HEK293 (cell line): ENCODE measurements at regions not wholly inside any gene's neighbourhood (a gene's known extent, or its start where the extent isn't known, plus 50 kb on each side); places are given as distances from the start of the nearest gene placed in this dataset.

Experiments used
- CTCF ChIA-PET: fragments of 350-600 bp; formaldehyde crosslinking; extraction: SDS; loops from one replicate; lab custom pipeline; 2021; ENCODE audit warnings: antibody characterized with exemption; lab: Yijun Ruan, JAX
- POLR2A ChIA-PET: fragments of 300-600 bp; formaldehyde crosslinking; extraction: SDS; loops from one replicate; lab custom pipeline; 2020; ENCODE audit warnings: antibody characterized with exemption, inconsistent platforms; lab: Yijun Ruan, JAX
- H3K27ac ChIP-seq: fragments of 200-500 bp; sonication (Bioruptor generic); 2 replicates; pipeline ENCODE4 v1.5.1; 2014; ENCODE audit warnings: low read depth, low read length, control low read depth, inconsistent platforms; ENCODE audit errors: extremely low read depth
- H3K36me3 ChIP-seq, 2 experiments: fragments of 200-500 bp in 1 of 2; sonication (Bioruptor generic) in 1 of 2; 1 replicate in 1 of 2; 2 replicates in 1 of 2; pipeline ENCODE4 v1.5.1; 2014 to 2017; ENCODE audit warnings: inconsistent platforms in 2 of 2, low read length in 2 of 2; ENCODE audit not compliant: control insufficient read depth in 2 of 2, insufficient read depth in 1 of 2
- H3K4me1 ChIP-seq: fragments of 200-500 bp; sonication (Bioruptor generic); 2 replicates; pipeline ENCODE4 v1.5.1; 2014; ENCODE audit warnings: mild to moderate bottlenecking, low read length, inconsistent platforms; ENCODE audit not compliant: control insufficient read depth, insufficient read depth
- H3K4me3 ChIP-seq: 2 replicates; pipeline ENCODE4 v1.5.1; 2011; ENCODE audit warnings: low read depth, mild to moderate bottlenecking, control low read depth, low read length, moderate library complexity
- H3K9me3 ChIP-seq: fragments of 200-500 bp; sonication (Bioruptor generic); 2 replicates; pipeline ENCODE4 v1.5.1; 2014; ENCODE audit warnings: low read depth, low read length, inconsistent platforms; ENCODE audit not compliant: control insufficient read depth, insufficient read depth
- BCL11A ChIP-seq: fragments of 450-650 bp; formaldehyde crosslinking; IDR thresholded peaks from 2 replicates; pipeline ENCODE4 v1.5.1; 2016; ENCODE audit warnings: low read depth, missing biosample characterization, missing genetic modification characterization
- INSM2 ChIP-seq: fragments of 450-650 bp; formaldehyde crosslinking; IDR thresholded peaks from 2 replicates; pipeline ENCODE4 v1.5.1; 2016; ENCODE audit warnings: missing biosample characterization, missing genetic modification characterization
- KLF10 ChIP-seq: fragments of 450-650 bp; IDR thresholded peaks from 2 replicates; pipeline ENCODE4 v1.5.1; 2018; ENCODE audit warnings: missing biosample characterization, mild to moderate bottlenecking, missing genetic modification characterization
- KLF9 ChIP-seq: fragments of 450-650 bp; formaldehyde crosslinking; IDR thresholded peaks from 2 replicates; pipeline ENCODE4 v1.5.1; 2016; ENCODE audit warnings: missing biosample characterization, missing genetic modification characterization, low read depth
- MYNN ChIP-seq: fragments of 450-650 bp; formaldehyde crosslinking; IDR thresholded peaks from 2 replicates; pipeline ENCODE4 v1.5.1; 2016; ENCODE audit warnings: missing biosample characterization, missing genetic modification characterization, borderline replicate concordance
- PRDM1 ChIP-seq: fragments of 450-650 bp; formaldehyde crosslinking; IDR thresholded peaks from 2 replicates; pipeline ENCODE4; 2016; ENCODE audit warnings: missing biosample characterization, missing genetic modification characterization
- REPIN1 ChIP-seq: fragments of 450-650 bp; formaldehyde crosslinking; IDR thresholded peaks from 2 replicates; pipeline ENCODE4 v1.5.1; 2017; ENCODE audit warnings: missing biosample characterization, missing genetic modification characterization, low read depth
- SCRT1 ChIP-seq: fragments of 450-650 bp; formaldehyde crosslinking; IDR thresholded peaks from 2 replicates; pipeline ENCODE4 v1.5.1; 2016; ENCODE audit warnings: missing biosample characterization, missing genetic modification characterization, borderline replicate concordance
- ZFP41 ChIP-seq: fragments of 450-650 bp; formaldehyde crosslinking; IDR thresholded peaks from 2 replicates; pipeline ENCODE4 v1.5.1; 2016; ENCODE audit warnings: missing biosample characterization, missing genetic modification characterization, borderline replicate concordance
- ZIC2 ChIP-seq: fragments of 450-650 bp; formaldehyde crosslinking; IDR thresholded peaks from 2 replicates; pipeline ENCODE4 v1.5.1; 2016; ENCODE audit warnings: missing biosample characterization, missing genetic modification characterization
- ZNF148 ChIP-seq: fragments of 450-650 bp; formaldehyde crosslinking; IDR thresholded peaks from 2 replicates; pipeline ENCODE4 v1.5.0; 2017; ENCODE audit warnings: missing biosample characterization, missing genetic modification characterization, borderline replicate concordance
- ZNF2 ChIP-seq: fragments of 450-650 bp; formaldehyde crosslinking; IDR thresholded peaks from 2 replicates; pipeline ENCODE4 v1.5.1; 2016; ENCODE audit warnings: missing biosample characterization, missing genetic modification characterization
- ZNF350 ChIP-seq: fragments of 450-650 bp; formaldehyde crosslinking; IDR thresholded peaks from 2 replicates; pipeline ENCODE4 v1.5.0; 2017; ENCODE audit warnings: missing biosample characterization, mild to moderate bottlenecking, missing genetic modification characterization
- ZNF354C ChIP-seq: fragments of 450-650 bp; formaldehyde crosslinking; IDR thresholded peaks from 2 replicates; pipeline ENCODE4 v1.5.1; 2016; ENCODE audit warnings: missing biosample characterization, missing genetic modification characterization, low read depth, borderline replicate concordance
- ZNF404 ChIP-seq: fragments of 450-650 bp; formaldehyde crosslinking; IDR thresholded peaks from 2 replicates; pipeline ENCODE4 v1.5.1; 2017; ENCODE audit warnings: missing biosample characterization, missing genetic modification characterization
- ZNF549 ChIP-seq: fragments of 450-650 bp; IDR thresholded peaks from 2 replicates; pipeline ENCODE4 v1.5.1; 2018; ENCODE audit warnings: missing biosample characterization, missing genetic modification characterization, mild to moderate bottlenecking, inconsistent platforms, moderate library complexity
- ZNF558 ChIP-seq: fragments of 450-650 bp; formaldehyde crosslinking; IDR thresholded peaks from 2 replicates; pipeline ENCODE4 v1.5.1; 2016; ENCODE audit warnings: missing biosample characterization, missing genetic modification characterization
- ZNF692 ChIP-seq: fragments of 450-650 bp; formaldehyde crosslinking; IDR thresholded peaks from 2 replicates; pipeline ENCODE4 v1.5.1; 2016; ENCODE audit warnings: missing biosample characterization, missing genetic modification characterization
- ZNF701 ChIP-seq: fragments of 450-650 bp; formaldehyde crosslinking; IDR thresholded peaks from 2 replicates; pipeline ENCODE4 v1.5.1; 2016; ENCODE audit warnings: missing biosample characterization, missing genetic modification characterization
- ZNF76 ChIP-seq: fragments of 450-650 bp; formaldehyde crosslinking; IDR thresholded peaks from 2 replicates; pipeline ENCODE4; 2016; ENCODE audit warnings: low read depth, missing biosample characterization, missing genetic modification characterization, borderline replicate concordance
- ZNF785 ChIP-seq: fragments of 450-650 bp; formaldehyde crosslinking; IDR thresholded peaks from 2 replicates; pipeline ENCODE4 v1.5.1; 2016; ENCODE audit warnings: missing biosample characterization, missing genetic modification characterization
- ZNF837 ChIP-seq: fragments of 450-650 bp; formaldehyde crosslinking; IDR thresholded peaks from 2 replicates; pipeline ENCODE4 v1.5.1; 2016; ENCODE audit warnings: missing biosample characterization, missing genetic modification characterization
- ZSCAN16 ChIP-seq: fragments of 450-650 bp; formaldehyde crosslinking; IDR thresholded peaks from 2 replicates; pipeline ENCODE4 v1.5.1; 2016; ENCODE audit warnings: missing biosample characterization, missing genetic modification characterization
- ZSCAN30 ChIP-seq: fragments of 450-650 bp; IDR thresholded peaks from 2 replicates; pipeline ENCODE4 v1.5.1; 2018; ENCODE audit warnings: missing biosample characterization, mild to moderate bottlenecking, missing genetic modification characterization, moderate library complexity
- TF ChIP-seq, protein P1 (sequence below): fragments of 450-650 bp; formaldehyde crosslinking; IDR thresholded peaks from 2 replicates; pipeline ENCODE4 v1.5.1; 2016; ENCODE audit warnings: missing biosample characterization, missing genetic modification characterization
- TF ChIP-seq, protein P2 (sequence below): fragments of 450-650 bp; formaldehyde crosslinking; IDR thresholded peaks from 2 replicates; pipeline ENCODE4 v1.5.1; 2016; ENCODE audit warnings: missing biosample characterization, missing genetic modification characterization
- TF ChIP-seq, protein P3 (sequence below): fragments of 450-650 bp; formaldehyde crosslinking; IDR thresholded peaks from 2 replicates; pipeline ENCODE4 v1.5.1; 2016; ENCODE audit warnings: missing biosample characterization, missing genetic modification characterization

DNA sequence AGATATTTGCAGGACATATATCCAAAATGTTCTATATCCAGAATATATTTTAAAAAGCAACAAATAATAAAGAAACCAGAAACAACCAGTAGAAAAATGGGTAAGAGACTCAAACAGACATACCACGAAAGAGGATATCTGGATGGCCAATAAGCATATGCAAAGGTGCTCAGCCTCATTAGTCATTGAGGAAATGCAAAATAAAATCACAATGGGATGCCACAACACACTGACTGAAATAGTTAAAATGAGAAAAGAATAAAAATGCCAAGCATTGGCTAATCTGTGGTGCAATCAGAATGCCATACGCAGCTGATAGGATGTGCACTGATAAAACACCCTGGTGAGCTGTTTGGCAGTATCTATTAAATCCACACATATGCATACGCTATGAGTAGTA lies 265.8 kb upstream of the ANKH start:
- TF ChIP-seq, protein P1, sequence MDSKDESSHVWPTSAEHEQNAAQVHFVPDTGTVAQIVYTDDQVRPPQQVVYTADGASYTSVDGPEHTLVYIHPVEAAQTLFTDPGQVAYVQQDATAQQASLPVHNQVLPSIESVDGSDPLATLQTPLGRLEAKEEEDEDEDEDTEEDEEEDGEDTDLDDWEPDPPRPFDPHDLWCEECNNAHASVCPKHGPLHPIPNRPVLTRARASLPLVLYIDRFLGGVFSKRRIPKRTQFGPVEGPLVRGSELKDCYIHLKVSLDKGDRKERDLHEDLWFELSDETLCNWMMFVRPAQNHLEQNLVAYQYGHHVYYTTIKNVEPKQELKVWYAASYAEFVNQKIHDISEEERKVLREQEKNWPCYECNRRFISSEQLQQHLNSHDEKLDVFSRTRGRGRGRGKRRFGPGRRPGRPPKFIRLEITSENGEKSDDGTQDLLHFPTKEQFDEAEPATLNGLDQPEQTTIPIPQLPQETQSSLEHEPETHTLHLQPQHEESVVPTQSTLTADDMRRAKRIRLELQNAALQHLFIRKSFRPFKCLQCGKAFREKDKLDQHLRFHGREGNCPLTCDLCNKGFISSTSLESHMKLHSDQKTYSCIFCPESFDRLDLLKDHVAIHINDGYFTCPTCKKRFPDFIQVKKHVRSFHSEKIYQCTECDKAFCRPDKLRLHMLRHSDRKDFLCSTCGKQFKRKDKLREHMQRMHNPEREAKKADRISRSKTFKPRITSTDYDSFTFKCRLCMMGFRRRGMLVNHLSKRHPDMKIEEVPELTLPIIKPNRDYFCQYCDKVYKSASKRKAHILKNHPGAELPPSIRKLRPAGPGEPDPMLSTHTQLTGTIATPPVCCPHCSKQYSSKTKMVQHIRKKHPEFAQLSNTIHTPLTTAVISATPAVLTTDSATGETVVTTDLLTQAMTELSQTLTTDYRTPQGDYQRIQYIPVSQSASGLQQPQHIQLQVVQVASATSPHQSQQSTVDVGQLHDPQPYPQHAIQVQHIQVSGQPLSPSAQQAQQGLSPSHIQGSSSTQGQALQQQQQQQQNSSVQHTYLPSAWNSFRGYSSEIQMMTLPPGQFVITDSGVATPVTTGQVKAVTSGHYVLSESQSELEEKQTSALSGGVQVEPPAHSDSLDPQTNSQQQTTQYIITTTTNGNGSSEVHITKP (tag by site-specific recombination): no peak
- TF ChIP-seq ZNF76: no peak
- no peak for TF ChIP-seq ZNF785 (tag by site-specific recombination)
- no peak for TF ChIP-seq ZNF354C (tag by site-specific recombination)
- TF ChIP-seq ZNF837 (tag by site-specific recombination): no peak
- no peak for TF ChIP-seq KLF9 (tag by site-specific recombination)
- no peak for TF ChIP-seq BCL11A (tag by site-specific recombination)
- TF ChIP-seq KLF10 (tag by site-specific recombination): no peak
- no peak for TF ChIP-seq SCRT1 (tag by site-specific recombination)
- TF ChIP-seq REPIN1 (tag by site-specific recombination): no peak
- no peak for TF ChIP-seq ZNF701 (tag by site-specific recombination)
- TF ChIP-seq ZNF558 (tag by site-specific recombination): no peak
- TF ChIP-seq ZSCAN16 (tag by site-specific recombination): no peak
- TF ChIP-seq ZFP41: no peak
- TF ChIP-seq ZNF148 (tag by site-specific recombination): no peak
- no peak for TF ChIP-seq ZNF692
- TF ChIP-seq, protein P2, sequence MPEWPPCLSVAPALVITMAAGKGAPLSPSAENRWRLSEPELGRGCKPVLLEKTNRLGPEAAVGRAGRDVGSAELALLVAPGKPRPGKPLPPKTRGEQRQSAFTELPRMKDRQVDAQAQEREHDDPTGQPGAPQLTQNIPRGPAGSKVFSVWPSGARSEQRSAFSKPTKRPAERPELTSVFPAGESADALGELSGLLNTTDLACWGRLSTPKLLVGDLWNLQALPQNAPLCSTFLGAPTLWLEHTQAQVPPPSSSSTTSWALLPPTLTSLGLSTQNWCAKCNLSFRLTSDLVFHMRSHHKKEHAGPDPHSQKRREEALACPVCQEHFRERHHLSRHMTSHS (tag by site-specific recombination): no peak
- no peak for TF ChIP-seq MYNN (tag by site-specific recombination)
- ChIA-PET POLR2A (no interaction called here), CTCF (no interaction called here)
- no peaks in the 10 kb centered on the region for H3K4me1 ChIP-seq
- H3K36me3 ChIP-seq: no peaks in the 10 kb centered on the region
- no peak overlapping the region for H3K4me3 ChIP-seq
- no peaks in the 10 kb centered on the region for H3K9me3 ChIP-seq
- no peak overlapping the region for H3K27ac ChIP-seq

- H3K4me3 ChIP-seq: no peak overlapping the region
- no peaks in the 10 kb centered on the region for H3K36me3 ChIP-seq
- POLR2A ChIA-PET: no interaction called here
- no peaks in the 10 kb centered on the region for H3K9me3 ChIP-seq
- CTCF ChIA-PET: interaction anchor here (0.7 to 1.8 kb wide), 2 partner anchors 30 to 291 kb away, joined by 3 to 8 read pairs; no protein-coding TSS in a partner anchor
- no peaks in the 10 kb centered on the region for H3K4me1 ChIP-seq
- no peak overlapping the region for H3K27ac ChIP-seq
- TF ChIP-seq, protein P3, sequence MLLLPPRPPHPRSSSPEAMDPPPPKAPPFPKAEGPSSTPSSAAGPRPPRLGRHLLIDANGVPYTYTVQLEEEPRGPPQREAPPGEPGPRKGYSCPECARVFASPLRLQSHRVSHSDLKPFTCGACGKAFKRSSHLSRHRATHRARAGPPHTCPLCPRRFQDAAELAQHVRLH (tag by site-specific recombination): no peak
- no peak for TF ChIP-seq ZSCAN30 (tag by site-specific recombination)
- TF ChIP-seq ZNF350 (tag by site-specific recombination): no peak
- no peak for TF ChIP-seq ZNF2
- no peak for TF ChIP-seq INSM2 (tag by site-specific recombination)
- TF ChIP-seq ZNF404 (tag by site-specific recombination): no peak
- TF ChIP-seq ZIC2 (tag by site-specific recombination): no peak
- TF ChIP-seq ZNF549 (tag by site-specific recombination): no peak
- no peak for TF ChIP-seq PRDM1
Observed at GRCh38 chr5:15135661-15136060, 264.1 kb upstream of the ANKH start.
